Astrocyte (in vitro differentiated cells and primary cell): ENCODE measurements at regions not wholly inside any gene's neighbourhood (a gene's known extent, or its start where the extent isn't known, plus 50 kb on each side); places are given as distances from the start of the nearest gene placed in this dataset.

Source experiments
- DNase-seq: peaks from one replicate; pipeline ENCODE4 v3.0.0-alpha.2; 2010; ENCODE audit warnings: low read depth
- FAIRE-seq: peaks from 2 replicates; lab custom pipeline; 2011; peaks lifted over from hg19 to GRCh38; lab: Jason Lieb, UNC
- H2AFZ ChIP-seq: 2 replicates; pipeline ENCODE4 v1.6.0; 2012; ENCODE audit warnings: low read depth, low read length, inconsistent platforms
- H3K27ac ChIP-seq: 2 replicates; pipeline ENCODE4 v1.5.1; 2011; ENCODE audit warnings: low read depth, low read length, inconsistent platforms
- H3K27me3 ChIP-seq: 2 replicates; pipeline ENCODE4 v1.6.0; 2011; ENCODE audit warnings: low read length, inconsistent platforms; ENCODE audit not compliant: insufficient read depth
- H3K36me3 ChIP-seq: 2 replicates; pipeline ENCODE4 v1.5.1; 2011; ENCODE audit warnings: low read length, inconsistent platforms; ENCODE audit not compliant: insufficient read depth
- H3K4me1 ChIP-seq: 2 replicates; pipeline ENCODE4 v1.5.1; 2011; ENCODE audit warnings: low read length, inconsistent platforms; ENCODE audit not compliant: insufficient read depth
- H3K4me2 ChIP-seq: 2 replicates; pipeline ENCODE4 v1.6.0; 2012; ENCODE audit warnings: low read length, inconsistent platforms
- H3K4me3 ChIP-seq: 2 replicates; pipeline ENCODE4 v1.5.1; 2011; ENCODE audit warnings: low read depth, mild to moderate bottlenecking, low read length, inconsistent platforms; ENCODE audit not compliant: insufficient read depth
- H3K79me2 ChIP-seq: 2 replicates; pipeline ENCODE4 v1.6.0; 2012; ENCODE audit warnings: mild to moderate bottlenecking, low read length, inconsistent platforms; ENCODE audit not compliant: insufficient read depth
- H3K9ac ChIP-seq: 2 replicates; pipeline ENCODE4 v1.6.0; 2012; ENCODE audit warnings: mild to moderate bottlenecking, low read length, inconsistent platforms
- H3K9me3 ChIP-seq: 2 replicates; pipeline ENCODE4 v1.5.1; 2012; ENCODE audit warnings: low read depth, mild to moderate bottlenecking, low read length, inconsistent platforms; ENCODE audit not compliant: insufficient read depth
- H4K20me1 ChIP-seq: 2 replicates; pipeline ENCODE4 v1.6.0; 2012; ENCODE audit warnings: low read length, inconsistent platforms; ENCODE audit not compliant: insufficient read depth
- H3K27ac Mint-ChIP-seq: one replicate; pipeline ENCODE4 v1.8.0; 2021; ENCODE audit warnings: mild to moderate bottlenecking, mixed read lengths; ENCODE audit not compliant: unreplicated experiment
- H3K27me3 Mint-ChIP-seq: one replicate; pipeline ENCODE4 v1.8.0; 2021; ENCODE audit warnings: low read depth, mixed read lengths; ENCODE audit not compliant: unreplicated experiment
- H3K36me3 Mint-ChIP-seq: one replicate; pipeline ENCODE4 v1.8.0; 2021; ENCODE audit warnings: low read depth, mixed read lengths; ENCODE audit not compliant: unreplicated experiment
- H3K4me1 Mint-ChIP-seq: one replicate; pipeline ENCODE4 v1.8.0; 2021; ENCODE audit warnings: low read depth, mixed read lengths; ENCODE audit not compliant: unreplicated experiment
- H3K4me3 Mint-ChIP-seq: one replicate; pipeline ENCODE4 v1.8.0; 2021; ENCODE audit warnings: mild to moderate bottlenecking, moderate library complexity, mixed read lengths; ENCODE audit not compliant: unreplicated experiment
- H3K9me3 Mint-ChIP-seq: one replicate; pipeline ENCODE4 v1.8.0; 2021; ENCODE audit warnings: mild to moderate bottlenecking, mixed read lengths; ENCODE audit not compliant: unreplicated experiment
- EZH2 ChIP-seq: IDR thresholded peaks from 2 replicates; pipeline ENCODE4 v1.6.1; 2012; ENCODE audit warnings: mild to moderate bottlenecking, low read length, inconsistent platforms; ENCODE audit not compliant: insufficient read depth
- TF ChIP-seq, protein P1 (sequence below): IDR thresholded peaks from 2 replicates; pipeline ENCODE4 v1.5.1; 2011; ENCODE audit warnings: low read depth, mild to moderate bottlenecking, inconsistent platforms, low read length, moderate library complexity; ENCODE audit not compliant: insufficient read depth

DNA sequence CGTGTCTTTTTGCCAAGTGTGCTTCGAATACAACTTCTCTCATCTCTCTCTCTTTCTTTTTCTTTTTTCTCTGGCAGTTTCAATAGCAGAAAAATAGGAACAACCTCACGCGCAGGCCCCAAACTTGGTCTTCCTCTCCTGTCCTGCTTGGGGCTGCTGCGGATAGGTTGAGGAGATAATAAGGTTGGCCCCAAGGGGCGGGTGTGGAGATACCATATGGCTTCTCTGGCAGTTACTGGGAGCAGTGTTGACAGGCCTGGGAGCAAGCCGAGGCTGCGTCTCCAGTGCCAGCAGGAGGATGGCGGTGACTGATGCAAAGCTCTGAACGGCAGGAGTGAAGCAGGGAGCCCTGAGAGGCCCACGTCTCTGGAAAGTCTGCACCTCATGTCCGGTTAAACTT, 89.5 kb upstream of the MANSC4 start:
- H3K9me3 ChIP-seq: no peaks in the 10 kb centered on the region
- H3K36me3 Mint-ChIP-seq: no peaks in the 10 kb centered on the region
- no peak for FAIRE-seq
- TF ChIP-seq, protein P1, sequence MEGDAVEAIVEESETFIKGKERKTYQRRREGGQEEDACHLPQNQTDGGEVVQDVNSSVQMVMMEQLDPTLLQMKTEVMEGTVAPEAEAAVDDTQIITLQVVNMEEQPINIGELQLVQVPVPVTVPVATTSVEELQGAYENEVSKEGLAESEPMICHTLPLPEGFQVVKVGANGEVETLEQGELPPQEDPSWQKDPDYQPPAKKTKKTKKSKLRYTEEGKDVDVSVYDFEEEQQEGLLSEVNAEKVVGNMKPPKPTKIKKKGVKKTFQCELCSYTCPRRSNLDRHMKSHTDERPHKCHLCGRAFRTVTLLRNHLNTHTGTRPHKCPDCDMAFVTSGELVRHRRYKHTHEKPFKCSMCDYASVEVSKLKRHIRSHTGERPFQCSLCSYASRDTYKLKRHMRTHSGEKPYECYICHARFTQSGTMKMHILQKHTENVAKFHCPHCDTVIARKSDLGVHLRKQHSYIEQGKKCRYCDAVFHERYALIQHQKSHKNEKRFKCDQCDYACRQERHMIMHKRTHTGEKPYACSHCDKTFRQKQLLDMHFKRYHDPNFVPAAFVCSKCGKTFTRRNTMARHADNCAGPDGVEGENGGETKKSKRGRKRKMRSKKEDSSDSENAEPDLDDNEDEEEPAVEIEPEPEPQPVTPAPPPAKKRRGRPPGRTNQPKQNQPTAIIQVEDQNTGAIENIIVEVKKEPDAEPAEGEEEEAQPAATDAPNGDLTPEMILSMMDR: no peak
- no peak for TF ChIP-seq EZH2
- H3K4me2 ChIP-seq: no peak overlapping the region
- H3K79me2 ChIP-seq: no peaks in the 10 kb centered on the region
- H3K4me1 Mint-ChIP-seq: peaks cover 51% of the 10 kb centered on the region
- no peak for DNase-seq
- peaks cover 34% of the 10 kb centered on the region for H3K4me1 ChIP-seq
- H3K4me3 ChIP-seq: no peak overlapping the region
- no peaks in the 10 kb centered on the region for H3K27me3 Mint-ChIP-seq
- no peaks in the 10 kb centered on the region for H3K36me3 ChIP-seq
- no peak overlapping the region for H3K9ac ChIP-seq
- H3K27ac Mint-ChIP-seq: peak overlapping the region; percentile 21
- H3K9me3 Mint-ChIP-seq: no peaks in the 10 kb centered on the region
- H2AFZ ChIP-seq: no peak overlapping the region
- no peaks in the 10 kb centered on the region for H3K27me3 ChIP-seq
- H4K20me1 ChIP-seq: no peaks in the 10 kb centered on the region
- peak overlapping the region; percentile 41 for H3K4me3 Mint-ChIP-seq
- no peak overlapping the region for H3K27ac ChIP-seq

DNA sequence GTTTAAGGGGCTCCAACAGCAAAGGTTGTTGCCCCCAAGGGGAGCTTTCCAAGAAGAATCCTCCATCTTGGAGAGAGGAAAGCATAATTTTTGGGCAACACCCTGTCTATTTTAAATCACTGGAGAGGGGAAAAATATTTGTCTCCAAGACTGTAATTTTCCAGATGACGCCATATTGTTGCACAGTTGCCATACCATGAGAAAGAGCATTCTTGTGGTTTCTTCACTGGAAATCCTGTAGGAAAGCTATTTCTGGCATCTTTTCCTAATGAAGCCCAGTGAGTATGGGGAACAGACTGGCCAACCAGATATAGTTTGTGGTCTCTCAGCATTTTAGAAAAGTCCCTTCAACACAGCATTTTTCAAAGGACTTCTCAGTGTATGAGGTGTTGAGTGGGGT, 88.1 kb upstream of the MANSC4 start:
- peak overlapping the region; percentile 41 for H3K9ac ChIP-seq
- Mint-ChIP-seq H3K27me3 (no peaks in the 10 kb centered on the region), H3K4me1 (peaks cover 54% of the 10 kb centered on the region), H3K4me3 (no peak overlapping the region), H3K9me3 (no peaks in the 10 kb centered on the region), H3K36me3 (no peaks in the 10 kb centered on the region), H3K27ac (peak overlapping the region; percentile 98)
- H3K4me1 ChIP-seq: peaks cover 34% of the 10 kb centered on the region
- no peaks in the 10 kb centered on the region for H3K36me3 ChIP-seq
- peak; percentile 94 for DNase-seq
- H3K9me3 ChIP-seq: no peaks in the 10 kb centered on the region
- H3K27me3 ChIP-seq: no peaks in the 10 kb centered on the region
- FAIRE-seq: peak; percentile 100
- no peaks in the 10 kb centered on the region for H4K20me1 ChIP-seq
- H3K4me2 ChIP-seq: peak overlapping the region; percentile 44
- H2AFZ ChIP-seq: peak overlapping the region; percentile 20
- no peaks in the 10 kb centered on the region for H3K79me2 ChIP-seq
- TF ChIP-seq EZH2: no peak
- TF ChIP-seq, protein P1: no peak
- no peak overlapping the region for H3K4me3 ChIP-seq
- peak overlapping the region; percentile 73 for H3K27ac ChIP-seq

DNA sequence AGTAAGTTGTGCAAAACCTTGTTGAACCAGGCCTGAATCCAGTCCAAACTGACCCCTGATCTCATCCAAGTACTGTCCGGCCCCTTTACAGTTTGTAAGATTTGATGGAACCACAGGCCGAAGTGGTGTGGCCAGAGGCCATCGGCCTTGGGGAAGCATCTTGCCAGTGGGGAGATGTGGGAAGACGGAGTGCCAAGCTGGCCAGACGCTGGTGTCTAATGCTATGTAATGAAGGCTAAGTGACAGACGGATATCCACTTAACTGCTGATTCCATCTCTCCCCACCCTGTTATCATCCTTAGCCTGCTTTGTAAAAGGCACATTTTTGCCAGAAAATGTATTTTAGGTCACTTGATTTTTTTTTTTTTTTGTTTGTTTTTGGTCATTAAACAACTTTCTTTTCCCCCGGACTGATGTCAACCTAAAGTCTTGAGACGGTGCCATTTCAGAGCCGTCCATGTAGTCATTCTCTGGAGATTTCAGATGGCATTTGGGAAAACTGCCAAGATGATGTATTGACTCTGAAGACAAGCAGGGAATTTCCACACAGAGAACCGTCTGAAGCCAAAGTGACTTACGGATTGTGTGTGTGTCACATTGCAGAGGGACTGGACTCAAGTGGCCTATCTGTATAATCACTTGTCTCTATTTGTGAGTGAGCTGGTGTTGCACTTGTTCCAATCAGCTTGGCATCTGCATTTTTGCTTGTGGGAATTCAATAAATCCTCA, 86.5 kb upstream of the MANSC4 start:
- H3K27ac Mint-ChIP-seq: peak overlapping the region; percentile 34
- no peaks in the 10 kb centered on the region for H3K9me3 ChIP-seq
- no peak for TF ChIP-seq EZH2
- TF ChIP-seq, protein P1: no peak
- H3K27me3 Mint-ChIP-seq: no peaks in the 10 kb centered on the region
- peaks cover 34% of the 10 kb centered on the region for H3K4me1 ChIP-seq
- H3K4me3 Mint-ChIP-seq: no peak overlapping the region
- DNase-seq (peak; percentile 63), FAIRE-seq (peak; percentile 26)
- no peaks in the 10 kb centered on the region for H3K9me3 Mint-ChIP-seq
- no peaks in the 10 kb centered on the region for H3K36me3 Mint-ChIP-seq
- no peak overlapping the region for H3K4me2 ChIP-seq
- H3K4me3 ChIP-seq: no peak overlapping the region
- H4K20me1 ChIP-seq: no peaks in the 10 kb centered on the region
- H3K27me3 ChIP-seq: no peaks in the 10 kb centered on the region
- H2AFZ ChIP-seq: no peak overlapping the region
- H3K36me3 ChIP-seq: no peaks in the 10 kb centered on the region
- peaks cover 53% of the 10 kb centered on the region for H3K4me1 Mint-ChIP-seq
- no peak overlapping the region for H3K9ac ChIP-seq
- H3K27ac ChIP-seq: no peak overlapping the region
- no peaks in the 10 kb centered on the region for H3K79me2 ChIP-seq
